H9 (cell line): ENCODE measurements at regions not wholly inside any gene's neighbourhood (a gene's known extent, or its start where the extent isn't known, plus 50 kb on each side); places are given as distances from the start of the nearest gene placed in this dataset.

ENCODE experiments used
- DNase-seq: peaks from one replicate; pipeline ENCODE4 v3.0.0-alpha.2; 2017
- H2AFZ ChIP-seq: one replicate; pipeline ENCODE4 v1.6.1; 2013; ENCODE audit warnings: mild to moderate bottlenecking, low read length, control low read depth, moderate library complexity
- H2AK5ac ChIP-seq: 2 replicates; pipeline ENCODE4 v1.6.1; 2013; ENCODE audit warnings: low read length, control low read depth, mixed read lengths; ENCODE audit not compliant: insufficient read length
- H2BK120ac ChIP-seq: one replicate; pipeline ENCODE4 v1.6.1; 2013; ENCODE audit warnings: low read depth, mild to moderate bottlenecking, low read length, control low read depth, inconsistent platforms; ENCODE audit not compliant: poor library complexity, severe bottlenecking
- H2BK12ac ChIP-seq: 2 replicates; pipeline ENCODE4 v1.6.1; 2013; ENCODE audit warnings: low read length, control low read depth, mixed read lengths, low read depth; ENCODE audit not compliant: insufficient read length
- H2BK15ac ChIP-seq: 2 replicates; pipeline ENCODE4 v1.6.1; 2013; ENCODE audit warnings: low read depth, low read length, control low read depth
- H2BK20ac ChIP-seq: one replicate; pipeline ENCODE4 v1.6.1; 2013; ENCODE audit warnings: low read depth, mild to moderate bottlenecking, low read length, control low read depth, inconsistent platforms; ENCODE audit not compliant: poor library complexity, severe bottlenecking
- H2BK5ac ChIP-seq: 2 replicates; pipeline ENCODE4 v1.6.1; 2013; ENCODE audit warnings: low read length, control low read depth, mixed read lengths; ENCODE audit not compliant: insufficient read length
- H3K14ac ChIP-seq: 2 replicates; pipeline ENCODE4 v1.6.1; 2013; ENCODE audit warnings: low read length, control low read depth; ENCODE audit not compliant: insufficient read depth
- H3K18ac ChIP-seq: 2 replicates; pipeline ENCODE4 v1.6.1; 2013; ENCODE audit warnings: low read depth, mild to moderate bottlenecking, mixed read lengths, low read length, control low read depth; ENCODE audit not compliant: insufficient read length
- H3K23ac ChIP-seq: 2 replicates; pipeline ENCODE4 v1.6.1; 2013; ENCODE audit warnings: low read length, control low read depth, mixed read lengths, low read depth; ENCODE audit not compliant: insufficient read length
- H3K23me2 ChIP-seq: 2 replicates; pipeline ENCODE4 v1.6.1; 2013; ENCODE audit warnings: low read depth, mild to moderate bottlenecking, mixed read lengths, low read length, control low read depth; ENCODE audit not compliant: insufficient read length, poor library complexity, severe bottlenecking
- H3K27ac ChIP-seq: 2 replicates; pipeline ENCODE4 v1.5.1; 2013; ENCODE audit warnings: low read length, control low read depth, mixed read lengths, low read depth; ENCODE audit not compliant: insufficient read length
- H3K27me3 ChIP-seq: 2 replicates; pipeline ENCODE4 v1.6.1; 2013; ENCODE audit warnings: low read length, control low read depth, inconsistent platforms; ENCODE audit not compliant: insufficient read depth
- H3K4ac ChIP-seq: 2 replicates; pipeline ENCODE4 v1.6.1; 2013; ENCODE audit warnings: low read depth, mild to moderate bottlenecking, control low read depth, inconsistent platforms, low read length, moderate library complexity
- H3K4me1 ChIP-seq: 2 replicates; pipeline ENCODE4 v1.6.1; 2013; ENCODE audit warnings: low read length, control low read depth, inconsistent platforms; ENCODE audit not compliant: insufficient read depth
- H3K4me2 ChIP-seq: 2 replicates; pipeline ENCODE4 v1.6.1; 2013; ENCODE audit warnings: low read length, control low read depth, mixed read lengths; ENCODE audit not compliant: insufficient read length, insufficient read depth
- H3K56ac ChIP-seq: 2 replicates; pipeline ENCODE4 v1.6.1; 2013; ENCODE audit warnings: low read depth, mild to moderate bottlenecking, mixed read lengths, low read length, control low read depth; ENCODE audit not compliant: insufficient read length
- H3K79me1 ChIP-seq: 2 replicates; pipeline ENCODE4 v1.6.1; 2013; ENCODE audit warnings: low read depth, mild to moderate bottlenecking, moderate library complexity, low read length, control low read depth, inconsistent platforms; ENCODE audit not compliant: insufficient read depth, poor library complexity, severe bottlenecking
- H3K79me2 ChIP-seq: 2 replicates; pipeline ENCODE4 v1.6.1; 2013; ENCODE audit warnings: low read length, control low read depth, inconsistent platforms; ENCODE audit not compliant: insufficient read depth
- H3K9ac ChIP-seq: 2 replicates; pipeline ENCODE4 v1.6.1; 2013; ENCODE audit warnings: low read length, control low read depth, mixed read lengths; ENCODE audit not compliant: insufficient read length; ENCODE audit errors: extremely low read depth
- H3K9me3 ChIP-seq: one replicate; pipeline ENCODE4 v1.6.1; 2013; ENCODE audit warnings: low read depth, low read length, inconsistent platforms; ENCODE audit not compliant: control insufficient read depth
- H3T11ph ChIP-seq: one replicate; pipeline ENCODE4 v1.6.1; 2013; ENCODE audit warnings: mild to moderate bottlenecking, low read length, control low read depth, inconsistent platforms
- H4K20me1 ChIP-seq: one replicate; pipeline ENCODE4 v1.6.1; 2013; ENCODE audit not compliant: control insufficient read depth, insufficient read length, insufficient read depth
- H4K5ac ChIP-seq: 2 replicates; pipeline ENCODE4 v1.6.1; 2013; ENCODE audit warnings: low read depth, mild to moderate bottlenecking, mixed read lengths, low read length, control low read depth; ENCODE audit not compliant: insufficient read length
- H4K8ac ChIP-seq: replicated peaks from 2 replicates; pipeline ENCODE4 v1.6.1; 2013; ENCODE audit warnings: low read length, control low read depth, mixed read lengths, low read depth; ENCODE audit not compliant: insufficient read length
- H4K91ac ChIP-seq: 2 replicates; pipeline ENCODE4 v1.6.1; 2013; ENCODE audit warnings: low read depth, mild to moderate bottlenecking, moderate library complexity, mixed read lengths, low read length, control low read depth; ENCODE audit not compliant: insufficient read length
- H3K27ac Mint-ChIP-seq, 3 experiments: 2 replicates in 2 of 3; 3 replicates in 1 of 3; pipeline ENCODE4 v1.8.0; 2020 to 2021; ENCODE audit warnings: mixed read lengths in 3 of 3, mild to moderate bottlenecking in 1 of 3, moderate library complexity in 1 of 3
- H3K27me3 Mint-ChIP-seq: 2 replicates; pipeline ENCODE4 v1.8.0; 2021; ENCODE audit warnings: low read depth, mild to moderate bottlenecking, moderate library complexity, mixed read lengths
- H3K36me3 Mint-ChIP-seq, 3 experiments: 2 replicates in 2 of 3; 3 replicates in 1 of 3; pipeline ENCODE4 v1.8.0; 2020 to 2021; ENCODE audit warnings: low read depth in 3 of 3, mixed read lengths in 3 of 3; ENCODE audit not compliant: insufficient read depth in 1 of 3
- H3K4me1 Mint-ChIP-seq, 2 experiments: 2 replicates each; pipeline ENCODE4 v1.8.0; 2020; ENCODE audit warnings: mixed read lengths in 2 of 2
- H3K4me3 Mint-ChIP-seq, 2 experiments: 2 replicates in 1 of 2; 3 replicates in 1 of 2; pipeline ENCODE4 v1.8.0; 2020 to 2021; ENCODE audit warnings: mild to moderate bottlenecking in 2 of 2, mixed read lengths in 2 of 2, moderate library complexity in 1 of 2
- H3K9me3 Mint-ChIP-seq, 2 experiments: 2 replicates in 1 of 2; 3 replicates in 1 of 2; pipeline ENCODE4 v1.8.0; 2020; ENCODE audit warnings: mild to moderate bottlenecking in 2 of 2, mixed read lengths in 2 of 2, moderate library complexity in 1 of 2
- WGBS: extraction: QIAGEN DNeasy Blood & Tissue Kit; methylation state at CpG from one replicate; pipeline ENCODE4 v1.1.7; 2013; ENCODE audit warnings: missing lambda C conversion rate, low lambda C conversion rate, mixed read lengths; ENCODE audit not compliant: insufficient read length; ENCODE audit errors: extremely low coverage; 5-methylcytosine and 5-hydroxymethylcytosine counted together
- TF ChIP-seq, protein P1 (sequence below): fragments of 200-600 bp; sonication (generic); conservative IDR thresholded peaks from 3 replicates; pipeline ENCODE4 v1.8.0; 2021; ENCODE audit warnings: antibody characterized with exemption, mild to moderate bottlenecking

DNA sequence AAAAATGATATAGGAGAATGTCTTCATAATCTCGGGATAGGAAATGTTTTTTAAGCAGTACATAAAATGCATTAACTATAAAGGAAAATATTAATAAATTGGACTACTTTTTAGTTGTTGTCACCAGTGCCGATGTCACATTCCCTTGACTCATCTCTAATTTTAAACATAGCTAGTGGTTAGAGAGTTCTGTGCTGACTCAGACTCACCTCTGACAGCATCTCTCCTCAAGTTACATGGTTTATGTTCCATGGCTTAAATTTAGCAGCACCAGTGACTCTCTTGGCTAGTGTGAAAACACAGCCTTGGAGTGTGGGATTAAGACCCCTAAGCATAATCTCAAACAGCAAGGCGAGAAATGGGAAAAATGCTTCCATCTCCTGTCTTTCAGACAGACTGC lies 311.8 kb upstream of the MMS22L start:
- H3K23me2 ChIP-seq: no peaks in the 10 kb centered on the region
- Mint-ChIP-seq H3K9me3 (peaks cover 0 to 8% of the 10 kb centered on the region in 2 experiments; a peak in 3 of 5 replicates), H3K4me1 (peaks cover 13 to 15% of the 10 kb centered on the region in 2 experiments), H3K4me3 (no peak overlapping the region), H3K27me3 (peaks cover 85% of the 10 kb centered on the region), H3K27ac (no peak overlapping the region), H3K36me3 (no peaks in the 10 kb centered on the region)
- no peaks in the 10 kb centered on the region for H3K79me2 ChIP-seq
- H4K5ac ChIP-seq: no peak overlapping the region
- H4K8ac ChIP-seq: no peak overlapping the region
- no CpG with 5 or more reads among the region's 3 CpGs for WGBS
- no peaks in the 10 kb centered on the region for H3K9me3 ChIP-seq
- H3K4me2 ChIP-seq: no peak overlapping the region
- DNase-seq: no peak
- H3K27ac ChIP-seq: no peak overlapping the region
- H3K9ac ChIP-seq: no peak overlapping the region
- H4K20me1 ChIP-seq: no peaks in the 10 kb centered on the region
- H3K4me1 ChIP-seq: no peaks in the 10 kb centered on the region
- no peak overlapping the region for H2BK12ac ChIP-seq
- no peak overlapping the region for H3K56ac ChIP-seq
- no peak overlapping the region for H2AK5ac ChIP-seq
- H3K23ac ChIP-seq: no peak overlapping the region
- H2BK20ac ChIP-seq: no peak overlapping the region
- no peak overlapping the region for H2BK5ac ChIP-seq
- no peak overlapping the region for H3K18ac ChIP-seq
- no peak overlapping the region for H3K4ac ChIP-seq
- no peak overlapping the region for H2BK15ac ChIP-seq
- no peaks in the 10 kb centered on the region for H3K79me1 ChIP-seq
- H3K14ac ChIP-seq: no peak overlapping the region
- H3T11ph ChIP-seq: no peak overlapping the region
- TF ChIP-seq, protein P1, sequence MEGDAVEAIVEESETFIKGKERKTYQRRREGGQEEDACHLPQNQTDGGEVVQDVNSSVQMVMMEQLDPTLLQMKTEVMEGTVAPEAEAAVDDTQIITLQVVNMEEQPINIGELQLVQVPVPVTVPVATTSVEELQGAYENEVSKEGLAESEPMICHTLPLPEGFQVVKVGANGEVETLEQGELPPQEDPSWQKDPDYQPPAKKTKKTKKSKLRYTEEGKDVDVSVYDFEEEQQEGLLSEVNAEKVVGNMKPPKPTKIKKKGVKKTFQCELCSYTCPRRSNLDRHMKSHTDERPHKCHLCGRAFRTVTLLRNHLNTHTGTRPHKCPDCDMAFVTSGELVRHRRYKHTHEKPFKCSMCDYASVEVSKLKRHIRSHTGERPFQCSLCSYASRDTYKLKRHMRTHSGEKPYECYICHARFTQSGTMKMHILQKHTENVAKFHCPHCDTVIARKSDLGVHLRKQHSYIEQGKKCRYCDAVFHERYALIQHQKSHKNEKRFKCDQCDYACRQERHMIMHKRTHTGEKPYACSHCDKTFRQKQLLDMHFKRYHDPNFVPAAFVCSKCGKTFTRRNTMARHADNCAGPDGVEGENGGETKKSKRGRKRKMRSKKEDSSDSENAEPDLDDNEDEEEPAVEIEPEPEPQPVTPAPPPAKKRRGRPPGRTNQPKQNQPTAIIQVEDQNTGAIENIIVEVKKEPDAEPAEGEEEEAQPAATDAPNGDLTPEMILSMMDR: no peak
- no peak overlapping the region for H4K91ac ChIP-seq
- H2BK120ac ChIP-seq: no peak overlapping the region
- no peak overlapping the region for H2AFZ ChIP-seq
- H3K27me3 ChIP-seq: peaks cover 30% of the 10 kb centered on the region
